ENCODE measurements at regions not wholly inside any gene's neighbourhood (a gene's known extent, or its start where the extent isn't known, plus 50 kb on each side); places are given as distances from the start of the nearest gene placed in this dataset.
"Not testable (repeated sequence)": the region's sequence is repeated elsewhere in the genome, so short reads cannot be mapped to it uniquely, and the experiment has no call there.

- not testable (repeated sequence) for DNase-seq (ENCODE audit: low read depth in 4 of 4, low spot score in 3 of 4)
Observed at GRCh38 chr2:131733530-131733929, 205.8 kb downstream of the CCDC74A start.

- not testable (repeated sequence) for DNase-seq (ENCODE audit: low read depth in 4 of 4, low spot score in 3 of 4)
Observed at GRCh38 chr2:131736406-131736805, 208.7 kb downstream of the CCDC74A start.

- DNase-seq (ENCODE audit: low read depth in 4 of 4, low spot score in 3 of 4) = not testable (repeated sequence)
Observed at GRCh38 chr2:131738533-131738932, 210.8 kb downstream of the CCDC74A start.

- DNase-seq (ENCODE audit: low read depth in 4 of 4, low spot score in 3 of 4) = not testable (repeated sequence)
Observed at GRCh38 chr2:131738996-131739434, 211.3 kb downstream of the CCDC74A start.

GRCh38 chr2:131753640-131754561 lies 226.2 kb downstream of the CCDC74A start:
- DNase-seq (ENCODE audit: low read depth in 4 of 4, low spot score in 3 of 4) = no peak

GRCh38 chr2:131754929-131755720 lies 227.4 kb downstream of the CCDC74A start:
- DNase-seq (ENCODE audit: low read depth in 4 of 4, low spot score in 3 of 4) = no peak

DNA sequence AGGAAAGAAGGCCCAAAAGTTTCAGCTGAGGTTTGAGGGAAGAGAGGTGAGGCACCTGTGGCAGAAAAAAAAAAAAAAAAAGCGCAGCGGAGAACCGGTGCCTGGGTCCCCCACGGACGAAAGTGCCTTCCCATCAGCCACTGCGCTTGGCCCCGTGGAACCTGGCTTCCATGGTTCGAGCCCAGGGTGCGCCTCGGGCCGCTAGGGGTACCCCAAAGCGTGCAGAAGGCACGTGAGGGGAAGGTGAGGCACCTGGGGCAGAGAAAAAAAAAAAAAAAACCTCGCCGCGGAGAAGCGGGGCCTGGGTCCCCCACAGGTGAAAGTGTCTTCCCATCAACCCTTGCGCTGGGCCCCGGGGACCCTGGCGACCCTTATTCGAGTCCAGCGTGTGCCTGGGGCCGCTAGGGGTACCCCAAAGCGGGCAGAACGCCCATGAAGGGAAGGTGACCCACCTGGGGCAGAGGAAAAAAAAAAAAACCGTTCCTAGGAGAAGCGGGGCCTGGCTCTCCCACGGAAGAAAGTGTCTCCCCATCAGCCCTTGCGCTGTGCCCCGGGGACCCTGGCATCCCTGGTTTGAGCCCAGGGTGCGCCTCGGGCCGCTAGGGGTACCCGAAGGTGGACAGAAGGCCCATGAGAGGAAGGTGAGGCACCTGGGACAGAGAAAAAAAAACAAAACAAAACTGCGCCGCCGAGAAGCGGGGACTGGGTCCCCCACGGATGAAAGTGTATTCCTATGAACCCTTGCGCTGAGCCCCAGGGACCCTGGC lies 228.6 kb downstream of the CCDC74A start:
- DNase-seq (ENCODE audit: low read depth in 4 of 4, low spot score in 3 of 4) = no peak

- DNase-seq (ENCODE audit: low read depth in 4 of 4, low spot score in 3 of 4) = not testable (repeated sequence)
Observed at GRCh38 chr2:131758941-131759340, 231.3 kb downstream of the CCDC74A start.

DNA sequence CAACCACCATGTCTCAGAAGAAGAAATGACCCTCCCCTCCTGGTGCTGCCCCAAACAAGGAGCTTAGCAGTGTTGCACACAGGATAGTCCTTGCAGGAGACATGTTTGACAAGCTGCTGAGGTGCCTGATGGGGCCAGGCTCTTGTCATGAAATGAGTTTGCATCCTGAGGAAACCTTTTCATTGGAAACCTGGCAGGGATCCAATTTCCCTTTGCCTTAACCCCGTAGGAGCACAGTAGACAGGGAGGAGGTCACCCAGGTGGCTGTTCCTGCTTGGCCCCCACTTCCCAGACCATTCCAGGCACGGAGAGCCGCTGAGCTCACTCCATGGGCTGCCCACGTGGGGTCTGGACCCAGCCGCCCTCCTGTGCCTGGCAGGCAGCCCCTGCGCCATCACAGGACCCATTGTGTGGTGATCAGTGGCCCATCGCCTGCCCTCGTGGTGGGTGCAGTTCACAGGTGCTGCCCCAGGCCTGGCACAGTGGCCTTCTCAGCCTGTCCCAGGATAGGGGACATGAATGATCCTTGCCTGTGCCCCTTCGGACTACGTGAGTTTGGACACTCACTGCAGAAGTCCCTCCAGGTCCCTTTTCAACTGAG lies 247.4 kb downstream of the CCDC74A start:
- not testable (repeated sequence) for DNase-seq (ENCODE audit: low read depth in 4 of 4, low spot score in 3 of 4)

- DNase-seq (ENCODE audit: low read depth in 4 of 4, low spot score in 3 of 4) = not testable (repeated sequence)
Observed at GRCh38 chr2:131775903-131776506, 248.3 kb downstream of the CCDC74A start.

DNA sequence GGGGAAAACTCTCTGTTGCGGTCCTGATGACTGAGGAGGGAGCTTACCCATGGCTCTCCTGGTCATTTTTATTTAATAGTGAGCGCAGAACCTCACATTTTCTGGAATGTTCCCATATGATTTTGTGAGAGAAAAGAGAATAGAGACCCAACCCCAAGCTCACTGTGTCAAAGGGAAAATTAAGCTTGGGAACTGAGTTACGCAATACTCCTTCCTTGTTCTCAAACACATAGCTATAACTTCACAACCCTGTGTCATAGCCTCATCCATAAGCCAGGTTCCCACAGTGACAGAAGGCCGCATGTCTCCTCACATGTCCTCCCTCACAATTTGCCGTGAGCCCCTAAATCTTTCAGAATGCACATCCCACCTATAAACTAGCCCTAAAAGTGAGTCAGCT lies 252.8 kb downstream of the CCDC74A start:
- not testable (repeated sequence) for DNase-seq (ENCODE audit: low read depth in 4 of 4, low spot score in 3 of 4)

- no peak for DNase-seq (ENCODE audit: low read depth in 4 of 4, low spot score in 3 of 4)
Observed at GRCh38 chr2:131801210-131801744, 273.6 kb downstream of the CCDC74A start.

DNA sequence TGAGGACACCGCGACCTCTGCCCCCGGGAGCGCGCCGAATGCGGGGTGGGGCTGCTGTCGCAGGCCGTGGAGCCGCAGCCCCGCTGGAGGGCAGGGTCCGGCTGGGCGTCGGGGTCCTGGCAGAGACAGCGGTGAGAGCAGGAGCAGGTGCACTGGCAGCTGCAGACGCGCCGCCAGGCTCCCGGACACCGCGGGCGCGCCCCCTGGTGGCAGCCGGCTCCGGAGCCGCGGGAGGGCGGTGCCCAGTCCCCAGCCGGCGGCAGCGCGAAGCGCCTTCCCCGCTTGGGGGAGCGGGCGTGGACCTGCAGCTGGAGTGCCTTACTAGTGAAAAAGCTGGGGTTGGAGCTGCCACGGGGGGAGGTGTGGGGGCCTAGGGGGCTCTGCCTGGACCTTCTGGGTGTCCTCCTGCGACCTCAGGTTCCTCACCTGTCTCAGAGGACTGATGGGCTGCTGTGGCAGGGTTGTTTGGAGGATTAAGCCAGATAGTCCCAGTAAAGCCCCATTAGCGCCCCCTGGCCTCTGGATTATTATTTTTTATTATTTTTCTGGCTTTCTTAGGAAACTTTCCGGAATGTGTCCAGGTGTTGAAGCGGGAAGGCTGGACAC lies 274.2 kb downstream of the CCDC74A start:
- peak in 2 of 4 donors; percentile 22 to 35 for DNase-seq (ENCODE audit: low read depth in 4 of 4, low spot score in 3 of 4)

DNA sequence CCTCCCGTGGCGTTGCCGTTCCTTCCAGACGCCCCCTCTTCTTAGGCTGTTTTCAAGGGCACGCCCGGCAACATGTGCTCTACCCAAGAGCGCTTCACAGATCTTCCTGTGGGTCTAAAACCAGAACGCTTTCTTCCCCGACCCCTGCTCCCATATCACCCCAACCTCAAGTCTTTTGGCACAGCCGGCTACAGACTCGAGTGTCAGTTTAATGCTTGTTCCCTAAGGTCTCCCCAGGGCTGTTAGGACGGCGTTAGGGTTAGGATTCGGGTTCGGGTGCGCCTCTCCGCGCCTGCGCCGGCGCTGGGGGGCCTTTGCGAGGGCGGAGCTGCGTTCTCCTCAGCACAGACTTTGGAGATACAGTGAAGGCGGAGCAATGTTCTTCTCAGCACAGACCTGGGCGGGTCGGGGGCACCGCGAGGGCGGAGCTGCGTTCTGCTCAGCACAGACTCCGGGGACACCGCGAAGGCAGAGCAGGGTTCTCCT lies 274.7 kb downstream of the CCDC74A start:
- DNase-seq (ENCODE audit: low read depth in 4 of 4, low spot score in 3 of 4) = not testable (repeated sequence)

DNA sequence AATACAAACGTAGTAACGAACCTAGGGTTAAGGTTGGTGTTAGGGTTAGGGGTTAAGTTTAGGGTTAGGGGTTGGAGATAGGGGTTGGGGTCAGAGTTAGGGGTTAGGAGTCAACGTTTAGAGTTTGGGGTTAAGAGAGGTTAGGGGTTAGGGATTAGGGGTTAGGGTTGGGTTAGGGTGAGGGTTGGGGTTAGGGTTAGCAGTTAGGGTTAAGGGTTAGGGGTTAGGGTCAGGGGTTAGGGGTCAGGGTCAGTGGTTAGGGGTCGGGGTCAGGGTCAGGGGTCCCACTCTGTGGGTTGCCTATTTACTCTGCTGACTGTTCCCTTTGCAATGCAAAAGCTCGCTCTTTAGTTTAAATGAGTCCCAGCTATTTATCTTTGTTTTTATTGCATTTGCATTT lies 275.5 kb downstream of the CCDC74A start:
- not testable (repeated sequence) for DNase-seq (ENCODE audit: low read depth in 4 of 4, low spot score in 3 of 4)

- DNase-seq (ENCODE audit: low read depth in 4 of 4, low spot score in 3 of 4) = not testable (repeated sequence)
Observed at GRCh38 chr2:131812605-131813004, 284.9 kb downstream of the CCDC74A start.

- not testable (repeated sequence) for DNase-seq (ENCODE audit: low read depth in 4 of 4, low spot score in 3 of 4)
Observed at GRCh38 chr2:131813378-131813777, 285.7 kb downstream of the CCDC74A start.

DNA sequence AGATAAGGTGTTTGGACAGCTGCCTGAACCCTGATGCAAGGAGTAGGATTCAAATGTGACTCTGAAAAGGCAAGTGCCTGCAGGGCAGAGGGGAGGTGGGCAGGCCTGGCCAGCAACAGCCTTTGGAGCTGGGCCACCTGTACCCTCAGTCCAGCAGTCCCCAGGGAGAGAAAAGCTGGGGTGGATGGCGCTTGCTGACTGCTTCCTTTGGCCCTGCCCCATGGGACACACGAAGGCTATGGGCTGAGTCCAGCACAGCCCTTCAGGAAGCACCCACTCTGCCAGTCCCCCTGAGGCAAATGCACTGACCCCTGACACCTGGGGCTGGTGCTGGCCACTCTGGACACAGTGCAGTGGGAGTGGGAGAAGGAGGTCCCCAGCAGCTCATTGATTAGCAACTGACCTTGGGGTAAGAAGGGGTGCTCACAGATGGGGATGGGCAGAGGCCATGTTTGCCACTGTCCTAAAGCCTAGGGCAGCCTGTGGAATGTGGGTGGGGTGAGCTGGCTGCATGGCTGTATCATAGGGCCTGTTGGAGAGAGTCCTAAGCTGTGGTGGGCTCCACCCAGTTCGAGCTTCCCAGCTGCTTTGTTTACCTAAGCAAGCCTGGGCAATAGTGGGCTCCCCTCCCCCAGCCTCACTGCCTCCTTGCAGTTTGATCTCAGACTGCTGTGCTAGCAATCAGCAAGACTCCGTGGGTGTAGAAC lies 290.7 kb downstream of the CCDC74A start:
- not testable (repeated sequence) for DNase-seq (ENCODE audit: low read depth in 4 of 4, low spot score in 3 of 4)

Data from left renal pelvis (tissue), 4 donors.